H1 (cell line): ENCODE measurements at regions not wholly inside any gene's neighbourhood (a gene's known extent, or its start where the extent isn't known, plus 50 kb on each side); places are given as distances from the start of the nearest gene placed in this dataset.

ENCODE experiments used
- CTCF ChIA-PET: fragments of 300-600 bp; sonication (Branson Sonifier 250); formaldehyde crosslinking; loops from one replicate; lab custom pipeline; 2021; ENCODE audit not compliant: partially characterized antibody; lab: Charles Lee
- POLR2A ChIA-PET: fragments of 300-600 bp; sonication (Branson Sonifier 250); formaldehyde crosslinking; loops from one replicate; lab custom pipeline; 2021; ENCODE audit warnings: inconsistent platforms; ENCODE audit not compliant: partially characterized antibody; lab: Charles Lee
- DNase-seq, 2 experiments: peaks; one replicate each; pipeline versions ENCODE4 v3.0.0 to v3.0.0-alpha.2; 2010 to 2022; ENCODE audit warnings: low spot score in 2 of 2, low read depth in 1 of 2, mixed read lengths in 1 of 2
- FAIRE-seq: peaks from 2 replicates; lab custom pipeline; 2011; peaks lifted over from hg19 to GRCh38; lab: Jason Lieb, UNC
- H2AFZ ChIP-seq: 2 replicates; pipeline ENCODE4 v1.8.1; 2012; ENCODE audit warnings: low read length, inconsistent platforms
- H2AK5ac ChIP-seq: 2 replicates; pipeline ENCODE4 v1.6.1; 2013; ENCODE audit warnings: low read depth, low read length
- H2BK120ac ChIP-seq: replicated peaks from 2 replicates; pipeline ENCODE3; 2013; ENCODE audit warnings: low read depth, low read length, inconsistent platforms
- H2BK12ac ChIP-seq: 2 replicates; pipeline ENCODE4 v1.6.1; 2013; ENCODE audit warnings: low read depth, low read length
- H2BK15ac ChIP-seq: 2 replicates; pipeline ENCODE4 v1.6.1; 2013; ENCODE audit warnings: low read length
- H2BK20ac ChIP-seq: 2 replicates; pipeline ENCODE4 v1.6.1; 2013; ENCODE audit warnings: low read length
- H2BK5ac ChIP-seq: 2 replicates; pipeline ENCODE4 v1.6.1; 2013; ENCODE audit warnings: low read depth, low read length
- H3K14ac ChIP-seq: 2 replicates; pipeline ENCODE4 v1.6.1; 2013; ENCODE audit warnings: inconsistent platforms; ENCODE audit not compliant: insufficient read length
- H3K18ac ChIP-seq: 2 replicates; pipeline ENCODE4 v1.6.1; 2013; ENCODE audit warnings: low read length; ENCODE audit errors: extremely low read depth
- H3K23ac ChIP-seq: 2 replicates; pipeline ENCODE4 v1.6.1; 2013; ENCODE audit warnings: inconsistent platforms; ENCODE audit not compliant: insufficient read length
- H3K23me2 ChIP-seq: 2 replicates; pipeline ENCODE4 v1.6.1; 2013; ENCODE audit warnings: low read depth, low read length
- H3K27ac ChIP-seq: 2 replicates; pipeline ENCODE4 v1.6.1; 2011; ENCODE audit warnings: low read depth, low read length, inconsistent platforms
- H3K27me3 ChIP-seq, 4 experiments: replicated peaks in 1 of 4; 1 replicate in 1 of 4; 2 replicates in 3 of 4; pipeline versions ENCODE4 v1.6.1 to v1.8.1; 2011 to 2013; ENCODE audit warnings: low read length in 3 of 4, mild to moderate bottlenecking in 3 of 4, inconsistent platforms in 2 of 4, mixed read lengths in 2 of 4, moderate library complexity in 1 of 4; ENCODE audit not compliant: control insufficient read depth in 3 of 4, insufficient read depth in 3 of 4; ENCODE audit errors: extremely low read depth in 1 of 4
- H3K36me3 ChIP-seq, 4 experiments: 2 replicates each; pipeline versions ENCODE4 v1.6.1 to v1.8.1; 2011 to 2013; ENCODE audit warnings: mild to moderate bottlenecking in 4 of 4, low read length in 3 of 4, moderate library complexity in 2 of 4, control low read depth in 1 of 4, inconsistent platforms in 1 of 4; ENCODE audit not compliant: insufficient read depth in 4 of 4, control insufficient read depth in 2 of 4
- H3K4ac ChIP-seq: replicated peaks from 2 replicates; pipeline ENCODE3; 2013; ENCODE audit warnings: low read length, low read depth, mixed read lengths, inconsistent platforms; ENCODE audit not compliant: insufficient read length
- H3K4me1 ChIP-seq, 4 experiments: replicated peaks in 1 of 4; 1 replicate in 1 of 4; 2 replicates in 3 of 4; pipeline versions ENCODE4 v1.6.1 to v1.8.1; 2011 to 2013; ENCODE audit warnings: low read length in 3 of 4, inconsistent platforms in 2 of 4, mixed read lengths in 1 of 4; ENCODE audit not compliant: insufficient read depth in 4 of 4, control insufficient read depth in 3 of 4
- H3K4me2 ChIP-seq, 2 experiments: 2 replicates each; pipeline versions ENCODE4 v1.6.1 to v1.8.1; 2011 to 2013; ENCODE audit warnings: low read depth in 2 of 2, low read length in 2 of 2, control low read depth in 1 of 2, inconsistent platforms in 1 of 2, mild to moderate bottlenecking in 1 of 2; ENCODE audit not compliant: insufficient read depth in 1 of 2
- H3K4me3 ChIP-seq, 4 experiments: fragments of 200-600, 300-600 bp in 1 of 4; sonication (generic), shearing (Covaris generic), sonication (Bioruptor Twin) in 1 of 4; 2 replicates each; pipeline versions ENCODE4 v1.5.1 to v1.8.1; 2011 to 2016; ENCODE audit warnings: low read length in 4 of 4, low read depth in 3 of 4, control low read depth in 2 of 4, inconsistent platforms in 2 of 4, mild to moderate bottlenecking in 2 of 4, mixed read lengths in 1 of 4, moderate library complexity in 1 of 4; ENCODE audit not compliant: insufficient read depth in 2 of 4; ENCODE audit errors: extremely low read depth in 1 of 4
- H3K56ac ChIP-seq: replicated peaks from 2 replicates; pipeline ENCODE3; 2013; ENCODE audit warnings: low read depth, mild to moderate bottlenecking, mixed read lengths, low read length, inconsistent platforms; ENCODE audit not compliant: insufficient read length
- H3K79me1 ChIP-seq: 2 replicates; pipeline ENCODE4 v1.6.1; 2013; ENCODE audit warnings: low read depth, low read length, control low read depth
- H3K79me2 ChIP-seq, 2 experiments: 2 replicates each; pipeline versions ENCODE4 v1.6.1 to v1.8.1; 2012 to 2013; ENCODE audit warnings: low read length in 2 of 2, mild to moderate bottlenecking in 2 of 2, inconsistent platforms in 1 of 2; ENCODE audit not compliant: insufficient read depth in 2 of 2, control insufficient read depth in 1 of 2
- H3K9ac ChIP-seq, 4 experiments: replicated peaks in 1 of 4; 1 replicate in 1 of 4; 2 replicates in 3 of 4; pipeline versions ENCODE4 v1.6.1 to v1.8.1; 2011 to 2013; ENCODE audit warnings: low read depth in 3 of 4, low read length in 3 of 4, control low read depth in 2 of 4, mild to moderate bottlenecking in 2 of 4, moderate library complexity in 2 of 4, inconsistent platforms in 1 of 4; ENCODE audit errors: extremely low read depth in 1 of 4
- H3K9me3 ChIP-seq, 2 experiments: 2 replicates each; pipeline versions ENCODE4 v1.6.1 to v1.8.1; 2012 to 2013; ENCODE audit warnings: mild to moderate bottlenecking in 2 of 2, moderate library complexity in 2 of 2, control low read depth in 1 of 2, inconsistent platforms in 1 of 2, low read depth in 1 of 2, low read length in 1 of 2, mixed read lengths in 1 of 2; ENCODE audit not compliant: insufficient read depth in 2 of 2
- H4K20me1 ChIP-seq, 2 experiments: replicated peaks in 1 of 2; 2 replicates each; pipeline versions ENCODE3 to v1.8.1; 2011 to 2013; ENCODE audit warnings: inconsistent platforms in 2 of 2, low read length in 2 of 2, mild to moderate bottlenecking in 1 of 2; ENCODE audit not compliant: insufficient read depth in 2 of 2, control insufficient read depth in 1 of 2
- H4K5ac ChIP-seq: 2 replicates; pipeline ENCODE4 v1.6.1; 2013; ENCODE audit warnings: low read length, low read depth, mixed read lengths, inconsistent platforms; ENCODE audit not compliant: insufficient read length
- H4K8ac ChIP-seq: 2 replicates; pipeline ENCODE4 v1.8.0; 2013; ENCODE audit warnings: mild to moderate bottlenecking, moderate library complexity, low read length, inconsistent platforms; ENCODE audit not compliant: insufficient read depth; ENCODE audit errors: extremely low read depth
- H4K91ac ChIP-seq: replicated peaks from 2 replicates; pipeline ENCODE3; 2013; ENCODE audit warnings: low read length, mixed read lengths, inconsistent platforms; ENCODE audit not compliant: insufficient read length
- ASH2L ChIP-seq: fragments of 200-600, 300-600 bp; sonication (generic); IDR thresholded peaks from one replicate; pipeline ENCODE4 v1.7.1; 2017; ENCODE audit warnings: low read length
- CHD1 ChIP-seq: IDR thresholded peaks from 2 replicates; pipeline ENCODE4 v1.6.1; 2012; ENCODE audit warnings: low read depth, low read length, improper control_type of control experiment
- FOSL1 ChIP-seq: IDR thresholded peaks from 2 replicates; pipeline ENCODE4 v1.6.1; 2011; ENCODE audit warnings: mild to moderate bottlenecking, low read depth, low read length, moderate library complexity; ENCODE audit not compliant: insufficient read depth
- WGBS, 2 experiments: shearing (Covaris generic) in 1 of 2; methylation state at CpG; one replicate each; pipeline versions ENCODE4 v1.1.6 to v1.1.7; 2013 to 2015; ENCODE audit warnings: low lambda C conversion rate in 2 of 2, mixed read lengths in 2 of 2, inconsistent platforms in 1 of 2, low coverage in 1 of 2, missing lambda C conversion rate in 1 of 2; ENCODE audit not compliant: insufficient replicate concordance in 2 of 2, insufficient coverage in 1 of 2, insufficient read length in 1 of 2; ENCODE audit errors: extremely low coverage in 1 of 2, missing lambda C conversion rate in 1 of 2; 5-methylcytosine and 5-hydroxymethylcytosine counted together

DNA sequence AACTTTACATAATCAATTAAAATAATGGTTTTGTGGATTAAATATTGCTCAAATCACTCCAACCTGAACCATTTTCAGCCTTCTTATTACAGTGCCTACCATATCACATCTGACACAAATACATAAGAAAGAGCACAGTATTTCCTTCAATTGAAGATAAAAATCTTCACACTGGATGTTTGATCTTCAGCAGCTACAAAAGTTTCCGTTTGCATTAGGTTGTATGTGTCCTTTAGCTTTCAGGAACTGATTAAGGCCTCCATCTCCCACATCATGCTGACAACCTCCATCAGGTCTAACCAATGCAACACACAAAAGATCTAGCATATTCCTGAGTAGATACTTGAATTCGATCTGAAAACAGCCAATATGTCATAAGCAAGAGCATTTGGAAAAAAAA, 195.1 kb upstream of the NR5A2 start (continued):
- TF ChIP-seq FOSL1 = no peak

DNA sequence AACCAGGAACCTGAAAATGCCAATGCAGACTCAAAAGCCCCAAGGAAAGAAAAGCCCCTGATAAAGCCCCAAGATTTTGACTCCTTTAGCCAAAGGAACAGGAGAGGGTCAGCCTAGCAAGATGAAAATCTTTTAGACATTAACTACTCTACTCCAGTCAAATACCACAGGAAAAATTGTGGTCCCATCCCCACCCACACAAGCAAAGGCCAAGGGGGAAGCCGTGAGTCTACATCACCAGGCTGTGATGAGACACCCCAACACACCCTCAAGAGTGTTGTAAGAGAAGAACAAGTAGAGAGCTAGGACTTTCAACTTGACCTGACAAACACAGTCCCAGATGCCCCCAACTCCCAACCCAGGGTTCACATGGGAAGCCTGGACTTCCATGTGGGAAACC, 192.8 kb upstream of the NR5A2 start:
- 100% methylated on average over 1 of the region's 1 CpG; no CpG with 5 or more reads in 1 of the 2 experiments for WGBS, 2 experiments
- ChIA-PET CTCF (no interaction called here), POLR2A (no interaction called here)
- H2BK120ac ChIP-seq = no peak overlapping the region
- no peaks in the 10 kb centered on the region for H4K20me1 ChIP-seq
- no peaks in the 10 kb centered on the region for H3K27me3 ChIP-seq
- no peak overlapping the region for H3K4me3 ChIP-seq
- H2AK5ac ChIP-seq = no peak overlapping the region
- no peak overlapping the region for H2BK15ac ChIP-seq
- no peak overlapping the region for H2BK5ac ChIP-seq
- H3K18ac ChIP-seq = no peak overlapping the region
- H3K14ac ChIP-seq = no peak overlapping the region
- H3K27ac ChIP-seq = no peak overlapping the region
- H3K9ac ChIP-seq = no peak overlapping the region
- H3K9me3 ChIP-seq = no peaks in the 10 kb centered on the region
- H2BK12ac ChIP-seq = no peak overlapping the region
- no peaks in the 10 kb centered on the region for H3K79me1 ChIP-seq
- H4K91ac ChIP-seq = no peak overlapping the region
- H3K79me2 ChIP-seq = no peaks in the 10 kb centered on the region
- H2AFZ ChIP-seq = no peak overlapping the region
- H3K4me2 ChIP-seq = no peak overlapping the region
- no peaks in the 10 kb centered on the region for H3K36me3 ChIP-seq
- H3K23me2 ChIP-seq = no peaks in the 10 kb centered on the region
- FAIRE-seq (no peak), DNase-seq (no peak)
- no peak overlapping the region for H4K8ac ChIP-seq
- H3K4me1 ChIP-seq = no peaks in the 10 kb centered on the region
- no peak overlapping the region for H3K23ac ChIP-seq
- H3K56ac ChIP-seq = no peak overlapping the region
- no peak overlapping the region for H4K5ac ChIP-seq
- no peak overlapping the region for H3K4ac ChIP-seq
- H2BK20ac ChIP-seq = no peak overlapping the region
- TF ChIP-seq CHD1 = no peak
- no peak for TF ChIP-seq ASH2L
